ENCODE measurements at regions not wholly inside any gene's neighbourhood (a gene's known extent, or its start where the extent isn't known, plus 50 kb on each side); places are given as distances from the start of the nearest gene placed in this dataset.

- CTCF ChIA-PET = no interaction called here
- in situ Hi-C loops (cut with MboI; ENCODE audit: low sequenced_read_pairs) (no loop called here), dilution Hi-C loops (cut with HindIII; ENCODE audit: low sequenced_read_pairs, unreplicated experiment) (no loop called here), intact Hi-C loops (cut with micrococcal nuclease) (no loop called here)
- no peak overlapping the region for H3K4me3 ChIP-seq (ENCODE audit: insufficient read depth, low read depth, low read length)
- H3K27ac ChIP-seq (ENCODE audit: insufficient read depth, low read length) = no peak overlapping the region
- no peak overlapping the region for H2BK20ac ChIP-seq (ENCODE audit: low read depth, low read length)
- H3K18ac ChIP-seq (ENCODE audit: low read depth, low read length) = no peak overlapping the region
- H3K27me3 ChIP-seq (ENCODE audit: control insufficient read depth, insufficient read depth, low read length) = no peaks in the 10 kb centered on the region
- no peaks in the 10 kb centered on the region for H3K9me1 ChIP-seq (ENCODE audit: insufficient read depth, low read length)
- H2BK120ac ChIP-seq (ENCODE audit: low read depth, low read length) = no peak overlapping the region
- H2AFZ ChIP-seq (replicated peaks; ENCODE audit: low read length, poor library complexity) = no peak overlapping the region
- no peaks in the 10 kb centered on the region for H3K9me3 ChIP-seq (ENCODE audit: control insufficient read depth, insufficient read depth, low read length)
- H3K14ac ChIP-seq (replicated peaks; ENCODE audit: low read depth, low read length) = no peak overlapping the region
- H3K4ac ChIP-seq (ENCODE audit: low read depth, low read length) = no peak overlapping the region
- H3K36me3 ChIP-seq (ENCODE audit: control insufficient read depth, insufficient read depth, low read length) = no peaks in the 10 kb centered on the region
- TF ChIP-seq RFX5 (IDR thresholded peaks at IDR 0.05; ENCODE audit: low read depth, low read length) (no peak), NFE2L2 (IDR thresholded peaks at IDR 0.05; ENCODE audit: low read depth, low read length) (no peak), MAFK (IDR thresholded peaks at IDR 0.05; ENCODE audit: low read depth, low read length) (no peak), MXI1 (IDR thresholded peaks at IDR 0.05; ENCODE audit: borderline replicate concordance, low read depth, low read length) (no peak), USF2 (IDR thresholded peaks at IDR 0.05; ENCODE audit: low read depth, low read length) (no peak), ELK1 (IDR thresholded peaks at IDR 0.05; ENCODE audit: borderline replicate concordance, low read depth, low read length) (no peak), CTCF (conservative IDR thresholded peaks at IDR 0.05; ENCODE audit: low read depth, low read length) (no peak), POLR2A (IDR thresholded peaks at IDR 0.05; ENCODE audit: low read depth, low read length) (no peak), MAZ (IDR thresholded peaks at IDR 0.05; ENCODE audit: borderline replicate concordance, low read depth, low read length) (no peak), BHLHE40 (IDR thresholded peaks at IDR 0.05; ENCODE audit: low read depth, low read length) (no peak), RCOR1 (IDR thresholded peaks at IDR 0.05; ENCODE audit: insufficient replicate concordance, low read length) (no peak), RAD21 (IDR thresholded peaks at IDR 0.05; ENCODE audit: low read length) (no peak)
- no peak overlapping the region for H3K23ac ChIP-seq (ENCODE audit: low read depth, low read length)
- H4K91ac ChIP-seq (ENCODE audit: insufficient read depth, low read depth, low read length) = no peak overlapping the region
- no peak overlapping the region for H3K56ac ChIP-seq (ENCODE audit: extremely low read depth, insufficient read depth, low read length)
- H2BK5ac ChIP-seq (ENCODE audit: low read depth, low read length, poor library complexity, severe bottlenecking) = no peak overlapping the region
- ATAC-seq (ENCODE audit: low read depth) (no peak), DNase-seq (no peak)
- no peak overlapping the region for H2BK15ac ChIP-seq (ENCODE audit: low read depth, low read length)
- WGBS, 2 experiments (ENCODE audit: extremely low coverage in 2 of 2, insufficient read length in 1 of 2) = 57% methylated on average over 1 of the region's 2 CpGs; no CpG with 5 or more reads in 1 of the 2 experiments
- no peak overlapping the region for H2AK5ac ChIP-seq (ENCODE audit: low read depth, low read length)
- H4K20me1 ChIP-seq (ENCODE audit: insufficient read depth, low read length) = no peaks in the 10 kb centered on the region
- no peaks in the 10 kb centered on the region for H3K79me1 ChIP-seq (ENCODE audit: low read depth in 1 of 2, low read length in 2 of 2)
- no peak overlapping the region for H3K9ac ChIP-seq (ENCODE audit: low read depth, low read length)
- peaks cover 2% of the 10 kb centered on the region for H3K4me1 ChIP-seq (ENCODE audit: control insufficient read depth, insufficient read depth, low read length)
- H4K5ac ChIP-seq (ENCODE audit: low read depth, low read length) = no peak overlapping the region
- BruUV-seq (replicated peaks) = no TSS peak
- H2AK9ac ChIP-seq (replicated peaks; ENCODE audit: low read depth, low read length, poor library complexity) = no peak overlapping the region
- POLR2A ChIA-PET (ENCODE audit: unreplicated experiment) = no interaction called here
- no peak overlapping the region for H3K4me2 ChIP-seq (ENCODE audit: low read depth, low read length)
- no peak overlapping the region for H4K8ac ChIP-seq (ENCODE audit: low read depth in 2 of 2, low read length in 2 of 2)
These were observed 368.1 kb upstream of the NOCT start for GRCh38 chr4:138647433-138647832.
